Lung (tissue), 11 donors: ENCODE measurements at regions not wholly inside any gene's neighbourhood (a gene's known extent, or its start where the extent isn't known, plus 50 kb on each side); places are given as distances from the start of the nearest gene placed in this dataset.
A peak's percentile ranks its signal among the peaks of the same experiment; 100 is the strongest.

Experiments used
- ATAC-seq: fragments of 200-7000 bp; cut with Tn5 transposase; one replicate; pipeline ENCODE4 v1.9.1; 2020; ENCODE audit warnings: moderate number of reproducible peaks; ENCODE audit not compliant: insufficient read depth, low FRiP score
- DNase-seq, 3 donors: peaks; one replicate each; pipeline ENCODE4 v3.0.0-alpha.2; 2013 to 2017
- H3K27ac ChIP-seq, 2 donors: one replicate each; pipeline ENCODE4 v1.5.1; 2013; ENCODE audit warnings: mild to moderate bottlenecking in 2 of 2, moderate library complexity in 2 of 2, control low read depth in 1 of 2, inconsistent platforms in 1 of 2, low read depth in 1 of 2, low read length in 1 of 2
- H3K27me3 ChIP-seq, 3 donors: one replicate each; pipeline ENCODE4 v1.5.1; 2013; ENCODE audit warnings: low read length in 2 of 3; ENCODE audit not compliant: control insufficient read depth in 3 of 3, insufficient read depth in 3 of 3
- H3K36me3 ChIP-seq, 4 donors: one replicate each; pipeline ENCODE4 v1.5.1; 2013; ENCODE audit warnings: low read length in 4 of 4, mild to moderate bottlenecking in 1 of 4, moderate library complexity in 1 of 4; ENCODE audit not compliant: control insufficient read depth in 4 of 4, insufficient read depth in 4 of 4
- H3K4me1 ChIP-seq, 5 donors: one replicate each; pipeline ENCODE4 v1.5.1; 2013; ENCODE audit warnings: low read length in 5 of 5, mild to moderate bottlenecking in 2 of 5, moderate library complexity in 1 of 5; ENCODE audit not compliant: control insufficient read depth in 5 of 5, insufficient read depth in 5 of 5
- H3K4me3 ChIP-seq: one replicate; pipeline ENCODE4 v1.5.1; 2013; ENCODE audit warnings: mild to moderate bottlenecking, control low read depth, moderate library complexity
- H3K9ac ChIP-seq, 2 donors: one replicate each; pipeline ENCODE4 v1.5.1; 2013; ENCODE audit warnings: low read length in 2 of 2, control low read depth in 1 of 2; ENCODE audit not compliant: insufficient read depth in 1 of 2
- H3K9me3 ChIP-seq, 4 donors: one replicate each; pipeline ENCODE4 v1.5.1; 2013; ENCODE audit warnings: low read length in 3 of 4, mild to moderate bottlenecking in 1 of 4, moderate library complexity in 1 of 4; ENCODE audit not compliant: control insufficient read depth in 4 of 4, insufficient read depth in 3 of 4
- WGBS, 2 donors: extraction: QIAGEN DNeasy Blood & Tissue Kit; methylation state at CpG; one replicate each; pipeline ENCODE4 v1.1.7; 2013; 5-methylcytosine and 5-hydroxymethylcytosine counted together
- TF ChIP-seq, protein P1 (sequence below): IDR thresholded peaks from 2 replicates; pipeline ENCODE4 v1.5.1; 2012; ENCODE audit warnings: mild to moderate bottlenecking; ENCODE audit errors: control extremely low read depth, extremely low read depth
- donor health status: control.
- donor health status: control.
- donor health status: Bipolar disorder and iron deficiency.
- donor health status: healthy.
- donor health status: DM: yes; HTN: yes; CAD: no.

DNA sequence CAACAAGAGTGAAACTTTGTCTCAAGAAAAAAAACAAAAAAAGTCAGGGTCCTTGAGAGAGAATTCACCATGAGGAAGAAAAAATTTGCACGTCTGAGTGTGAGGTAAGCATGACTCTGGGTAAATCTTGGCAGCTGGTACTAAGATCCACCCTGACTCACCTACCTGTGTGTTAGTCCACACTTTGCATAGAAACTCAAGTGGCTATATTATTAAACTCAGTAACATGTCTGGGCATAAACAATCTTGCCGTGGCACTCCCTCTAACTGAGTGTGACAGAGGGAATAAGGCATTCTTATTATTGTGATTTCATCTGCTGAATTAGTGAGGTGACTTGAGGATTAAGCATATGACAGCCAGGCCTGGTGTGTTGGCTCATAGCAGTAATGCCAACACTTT lies 259.4 kb upstream of the VLDLR start:
- Histone ChIP-seq H3K9ac (no peak overlapping the region), H3K27ac (no peak overlapping the region), H3K4me3 (no peak overlapping the region), H3K27me3 (no peaks in the 10 kb centered on the region), H3K36me3 (no peaks in the 10 kb centered on the region), H3K9me3 (peaks cover 0 to 2% (median 0%) of the 10 kb centered on the region in 4 donors), H3K4me1 (peaks cover 0 to 26% (median 0%) of the 10 kb centered on the region in 5 donors)
- 70 to 71% methylated on average over 2 of the region's 2 CpGs for WGBS, 2 donors
- TF ChIP-seq, protein P1, sequence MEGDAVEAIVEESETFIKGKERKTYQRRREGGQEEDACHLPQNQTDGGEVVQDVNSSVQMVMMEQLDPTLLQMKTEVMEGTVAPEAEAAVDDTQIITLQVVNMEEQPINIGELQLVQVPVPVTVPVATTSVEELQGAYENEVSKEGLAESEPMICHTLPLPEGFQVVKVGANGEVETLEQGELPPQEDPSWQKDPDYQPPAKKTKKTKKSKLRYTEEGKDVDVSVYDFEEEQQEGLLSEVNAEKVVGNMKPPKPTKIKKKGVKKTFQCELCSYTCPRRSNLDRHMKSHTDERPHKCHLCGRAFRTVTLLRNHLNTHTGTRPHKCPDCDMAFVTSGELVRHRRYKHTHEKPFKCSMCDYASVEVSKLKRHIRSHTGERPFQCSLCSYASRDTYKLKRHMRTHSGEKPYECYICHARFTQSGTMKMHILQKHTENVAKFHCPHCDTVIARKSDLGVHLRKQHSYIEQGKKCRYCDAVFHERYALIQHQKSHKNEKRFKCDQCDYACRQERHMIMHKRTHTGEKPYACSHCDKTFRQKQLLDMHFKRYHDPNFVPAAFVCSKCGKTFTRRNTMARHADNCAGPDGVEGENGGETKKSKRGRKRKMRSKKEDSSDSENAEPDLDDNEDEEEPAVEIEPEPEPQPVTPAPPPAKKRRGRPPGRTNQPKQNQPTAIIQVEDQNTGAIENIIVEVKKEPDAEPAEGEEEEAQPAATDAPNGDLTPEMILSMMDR = no peak
- ATAC-seq (no peak), DNase-seq (no peak)

DNA sequence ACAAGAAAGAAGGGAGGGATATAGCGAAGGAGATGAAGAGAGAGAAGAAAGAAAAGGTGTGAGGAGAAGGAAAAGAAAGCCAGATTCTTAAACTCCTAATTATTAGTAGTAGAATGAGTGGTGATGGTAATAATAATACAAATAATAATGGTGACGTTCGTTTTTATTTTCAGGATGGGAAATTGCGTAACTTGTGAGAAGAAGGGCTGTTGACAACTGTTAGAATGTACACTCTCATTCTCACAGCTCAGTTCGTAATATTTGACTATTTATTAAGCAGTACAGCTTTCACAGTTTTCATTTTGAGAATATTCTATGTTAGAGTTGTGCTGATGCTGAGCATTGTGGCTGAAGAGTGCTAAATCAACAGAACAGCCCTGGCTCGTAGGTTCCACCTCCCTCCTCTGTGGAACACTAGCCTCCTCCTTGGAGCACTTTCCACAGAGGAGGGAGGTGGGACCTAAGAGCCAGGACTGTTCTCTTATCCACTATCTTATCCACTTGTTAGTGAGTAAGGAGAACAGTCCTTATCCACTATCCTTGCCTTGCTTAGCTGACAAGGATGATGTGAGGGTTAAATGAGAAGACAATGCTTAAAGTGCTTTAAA lies 258.3 kb upstream of the VLDLR start:
- WGBS, 2 donors = 55 to 68% methylated on average over 6 of the region's 6 CpGs
- H3K27me3 ChIP-seq = no peaks in the 10 kb centered on the region

DNA sequence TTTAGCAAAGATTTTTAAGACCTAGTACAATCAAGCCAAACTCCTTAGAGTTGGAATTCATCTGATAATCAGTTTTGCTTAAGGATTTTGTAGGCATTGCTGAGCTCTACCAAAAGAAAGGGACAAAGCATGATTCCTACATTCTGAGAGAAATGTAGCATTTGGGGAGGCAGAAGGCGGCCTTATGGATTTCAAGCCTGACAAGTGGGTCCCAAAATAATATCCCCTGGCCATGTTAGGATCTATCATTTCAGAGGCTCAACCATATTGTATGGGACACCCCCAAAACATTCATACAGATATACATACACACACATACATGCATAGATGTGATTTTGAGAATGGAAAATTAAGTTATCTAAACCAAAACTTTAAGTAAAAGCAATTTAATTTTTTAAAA lies 257.8 kb upstream of the VLDLR start:
- DNase-seq = no peak

More for the DNA sequence above, 258.3 kb upstream of the VLDLR start:
- H3K4me3 ChIP-seq = no peak overlapping the region
- H3K27ac ChIP-seq = no peak overlapping the region
- H3K9me3 ChIP-seq = peaks cover 0 to 4% (median 0%) of the 10 kb centered on the region in 4 donors
- TF ChIP-seq, protein P1 = no peak
- no peak overlapping the region for H3K9ac ChIP-seq
- ATAC-seq (no peak), DNase-seq (peak in 1 of 3 donors; percentile 42)
- no peaks in the 10 kb centered on the region for H3K36me3 ChIP-seq
- peaks cover 0 to 26% (median 0%) of the 10 kb centered on the region in 5 donors for H3K4me1 ChIP-seq

More for the DNA sequence above, 257.8 kb upstream of the VLDLR start:
- peaks cover 0 to 26% (median 0%) of the 10 kb centered on the region in 5 donors for H3K4me1 ChIP-seq
- no peak overlapping the region for H3K9ac ChIP-seq
- no peak overlapping the region for H3K4me3 ChIP-seq
- TF ChIP-seq, protein P1 = no peak
- no peak for ATAC-seq
- H3K9me3 ChIP-seq = peaks cover 0 to 6% (median 0%) of the 10 kb centered on the region in 4 donors
- H3K36me3 ChIP-seq = no peaks in the 10 kb centered on the region
- no peaks in the 10 kb centered on the region for H3K27me3 ChIP-seq
- 84 to 87% methylated on average over 1 of the region's 1 CpG for WGBS, 2 donors
- no peak overlapping the region for H3K27ac ChIP-seq
